Mucosa of descending colon (tissue), 3 donors: ENCODE measurements at regions not wholly inside any gene's neighbourhood (a gene's known extent, or its start where the extent isn't known, plus 50 kb on each side); places are given as distances from the start of the nearest gene placed in this dataset.
"Not testable (repeated sequence)": the region's sequence is repeated elsewhere in the genome, so short reads cannot be mapped to it uniquely, and the experiment has no call there.

Experiments
- ATAC-seq: fragments of 200-7000 bp; cut with Tn5 transposase; one replicate; pipeline ENCODE4 v1.9.1; 2020; ENCODE audit warnings: mild to moderate bottlenecking, moderate library complexity
- DNase-seq, 3 donors: peaks; one replicate each; pipeline ENCODE4 v3.0.0-alpha.2; 2020
- H3K36me3 ChIP-seq: fragments of 200-600 bp; one replicate; pipeline ENCODE4 v1.8.0; 2021; ENCODE audit warnings: low read depth, mild to moderate bottlenecking
- H3K4me1 ChIP-seq: fragments of 200-600 bp; one replicate; pipeline ENCODE4 v1.8.0; 2021; ENCODE audit warnings: low read depth, mild to moderate bottlenecking
- H3K4me3 ChIP-seq: fragments of 200-600 bp; one replicate; pipeline ENCODE4 v1.8.0; 2021; ENCODE audit warnings: mild to moderate bottlenecking
- H3K9me3 ChIP-seq: fragments of 200-600 bp; one replicate; pipeline ENCODE4 v1.8.0; 2021; ENCODE audit warnings: mild to moderate bottlenecking
- CTCF ChIP-seq: fragments of 200-600 bp; IDR thresholded peaks from one replicate; pipeline ENCODE4 v1.8.0; 2022; ENCODE audit warnings: antibody characterized with exemption, mild to moderate bottlenecking
- intact Hi-C, 2 donors: fragments of 100-400 bp; cut with DNase I in 1 of 2; cut with micrococcal nuclease in 1 of 2; formaldehyde crosslinking; loops; one replicate each; pipeline versions ENCODE4 v1.11.0 to v1.11.1; 2022; cut with DNase I, micrococcal nuclease
- donor health status: DM: no; HTN: no; CAD: no; lungs with moderate emphysema.
- donor health status: DM: no; HTN: no; CAD: no.
- donor health status: DM: no; HTN: yes; CAD: no.

- intact Hi-C loops = no loop called here
- no peak overlapping the region for H3K4me3 ChIP-seq
- no peaks in the 10 kb centered on the region for H3K9me3 ChIP-seq
- no peaks in the 10 kb centered on the region for H3K4me1 ChIP-seq
- DNase-seq = no peak
- no peak for TF ChIP-seq CTCF
- no peak for ATAC-seq
- H3K36me3 ChIP-seq = no peaks in the 10 kb centered on the region
Observed at GRCh38 chr2:15820257-15820566, 120.1 kb upstream of the MYCN start.

GRCh38 chr2:15820927-15821326, 119.4 kb upstream of the MYCN start:
- TF ChIP-seq CTCF = no peak
- Histone ChIP-seq H3K4me3 (no peak overlapping the region), H3K36me3 (no peaks in the 10 kb centered on the region), H3K9me3 (no peaks in the 10 kb centered on the region), H3K4me1 (no peaks in the 10 kb centered on the region)
- DNase-seq (no peak), ATAC-seq (no peak)
- intact Hi-C loops = no loop called here

- no peak for ATAC-seq
- TF ChIP-seq CTCF = no peak
- intact Hi-C loops = no loop called here
- Histone ChIP-seq H3K4me1 (no peaks in the 10 kb centered on the region), H3K36me3 (no peaks in the 10 kb centered on the region), H3K4me3 (no peak overlapping the region), H3K9me3 (no peaks in the 10 kb centered on the region)
- no peak for DNase-seq
Observed at GRCh38 chr2:15822151-15823044, 118.0 kb upstream of the MYCN start.

GRCh38 chr2:15823459-15824396, 116.6 kb upstream of the MYCN start:
- Histone ChIP-seq H3K9me3 (no peaks in the 10 kb centered on the region), H3K4me3 (no peak overlapping the region), H3K36me3 (no peaks in the 10 kb centered on the region), H3K4me1 (no peaks in the 10 kb centered on the region)
- no peak for DNase-seq
- intact Hi-C loops = no loop called here
- ATAC-seq = no peak
- TF ChIP-seq CTCF = no peak

GRCh38 chr2:15824467-15824866, 115.9 kb upstream of the MYCN start:
- H3K36me3 ChIP-seq, H3K9me3 ChIP-seq, DNase-seq, ATAC-seq, H3K4me3 ChIP-seq, intact Hi-C loops, H3K4me1 ChIP-seq: not testable (repeated sequence)
